ENCODE measurements at regions not wholly inside any gene's neighbourhood (a gene's known extent, or its start where the extent isn't known, plus 50 kb on each side); places are given as distances from the start of the nearest gene placed in this dataset.

GRCh38 chr3:144868506-144868905 is 896.9 kb downstream of the DIPK2A start:
- Histone ChIP-seq H3K18ac (ENCODE audit: insufficient read length, low read depth, low read length) (no peak overlapping the region), H4K91ac (ENCODE audit: insufficient read length, low read depth, low read length) (no peak overlapping the region), H3K27me3 (ENCODE audit: insufficient read depth, low read length) (no peaks in the 10 kb centered on the region), H2AFZ (ENCODE audit: low read length) (no peak overlapping the region), H2BK5ac (ENCODE audit: insufficient read length, low read length) (no peak overlapping the region), H3K9me3 (ENCODE audit: control insufficient read depth, low read depth, low read length) (no peaks in the 10 kb centered on the region), H4K8ac (replicated peaks; ENCODE audit: insufficient read length, low read depth, low read length) (no peak overlapping the region), H3K4ac (ENCODE audit: low read depth, low read length) (no peak overlapping the region), H2BK15ac (ENCODE audit: low read depth, low read length) (no peak overlapping the region), H3K56ac (ENCODE audit: insufficient read length, low read depth, low read length) (no peak overlapping the region), H3K79me1 (ENCODE audit: insufficient read depth, low read depth, low read length, poor library complexity, severe bottlenecking) (no peaks in the 10 kb centered on the region), H3K79me2 (ENCODE audit: insufficient read depth, low read length) (no peaks in the 10 kb centered on the region), H2AK5ac (ENCODE audit: insufficient read length, low read length) (no peak overlapping the region), H2BK120ac (ENCODE audit: low read depth, low read length, poor library complexity, severe bottlenecking) (no peak overlapping the region), H2BK12ac (ENCODE audit: insufficient read length, low read depth, low read length) (no peak overlapping the region), H3K23me2 (ENCODE audit: insufficient read length, low read depth, low read length, poor library complexity, severe bottlenecking) (no peaks in the 10 kb centered on the region), H3K9ac (ENCODE audit: extremely low read depth, insufficient read length, low read length) (no peak overlapping the region), H3K23ac (ENCODE audit: insufficient read length, low read depth, low read length) (no peak overlapping the region), H3K27ac (ENCODE audit: insufficient read length, low read depth, low read length) (no peak overlapping the region), H3K4me2 (ENCODE audit: insufficient read depth, insufficient read length, low read length) (no peak overlapping the region), H3K14ac (ENCODE audit: insufficient read depth, low read length) (no peak overlapping the region), H3K4me1 (ENCODE audit: insufficient read depth, low read length) (no peaks in the 10 kb centered on the region), H4K5ac (ENCODE audit: insufficient read length, low read depth, low read length) (no peak overlapping the region), H3T11ph (ENCODE audit: low read length) (no peak overlapping the region), H4K20me1 (ENCODE audit: control insufficient read depth, insufficient read depth, insufficient read length) (no peaks in the 10 kb centered on the region), H2BK20ac (ENCODE audit: low read depth, low read length, poor library complexity, severe bottlenecking) (no peak overlapping the region)
- H3K4me3 Mint-ChIP-seq, result no peak overlapping the region
- no peaks in the 10 kb centered on the region for H3K9me3 Mint-ChIP-seq
- H3K36me3 Mint-ChIP-seq (ENCODE audit: insufficient read depth in 1 of 3, low read depth in 3 of 3), result peaks cover 0 to 2% (median 0%) of the 10 kb centered on the region in 3 experiments; a peak in 1 of 7 replicates
- DNase-seq, result no peak
- H3K27ac Mint-ChIP-seq, result no peak overlapping the region
- peaks cover 0 to 6% of the 10 kb centered on the region in 2 experiments; a peak in 3 of 4 replicates for H3K4me1 Mint-ChIP-seq
- no peak for TF ChIP-seq CTCF (conservative IDR thresholded peaks at IDR 0.05)
- no peaks in the 10 kb centered on the region for H3K27me3 Mint-ChIP-seq (ENCODE audit: low read depth)

Data from H9 (cell line).